BJ (cell line): ENCODE measurements at regions not wholly inside any gene's neighbourhood (a gene's known extent, or its start where the extent isn't known, plus 50 kb on each side); places are given as distances from the start of the nearest gene placed in this dataset.

Experiments used
- CTCF ChIA-PET: fragments of 350-600 bp; formaldehyde crosslinking; extraction: SDS; loops from one replicate; lab custom pipeline; 2021; ENCODE audit warnings: antibody characterized with exemption, inconsistent platforms; lab: Yijun Ruan, JAX
- POLR2A ChIA-PET: fragments of 300-600 bp; sonication (Branson Sonifier 250); formaldehyde crosslinking; extraction: SDS; loops from one replicate; lab custom pipeline; 2021; ENCODE audit warnings: antibody characterized with exemption; lab: Charles Lee
- DNase-seq: peaks from one replicate; pipeline ENCODE4 v3.0.0-alpha.2; 2011; ENCODE audit warnings: low read depth
- H3K27me3 ChIP-seq: 2 replicates; pipeline ENCODE4 v1.6.0; 2011; ENCODE audit warnings: low read length; ENCODE audit not compliant: control insufficient read depth, insufficient read depth
- H3K36me3 ChIP-seq: 2 replicates; pipeline ENCODE4 v1.5.1; 2011; ENCODE audit warnings: low read length; ENCODE audit not compliant: control insufficient read depth, insufficient read depth
- H3K4me3 ChIP-seq: 2 replicates; pipeline ENCODE4 v1.5.1; 2011; ENCODE audit warnings: low read depth, mild to moderate bottlenecking, control low read depth, low read length
- TF ChIP-seq, protein P1 (sequence below): IDR thresholded peaks from 2 replicates; pipeline ENCODE4 v1.5.1; 2011; ENCODE audit warnings: low read depth, mild to moderate bottlenecking, control low read depth, inconsistent platforms, low read length, moderate library complexity; ENCODE audit not compliant: insufficient read depth

DNA sequence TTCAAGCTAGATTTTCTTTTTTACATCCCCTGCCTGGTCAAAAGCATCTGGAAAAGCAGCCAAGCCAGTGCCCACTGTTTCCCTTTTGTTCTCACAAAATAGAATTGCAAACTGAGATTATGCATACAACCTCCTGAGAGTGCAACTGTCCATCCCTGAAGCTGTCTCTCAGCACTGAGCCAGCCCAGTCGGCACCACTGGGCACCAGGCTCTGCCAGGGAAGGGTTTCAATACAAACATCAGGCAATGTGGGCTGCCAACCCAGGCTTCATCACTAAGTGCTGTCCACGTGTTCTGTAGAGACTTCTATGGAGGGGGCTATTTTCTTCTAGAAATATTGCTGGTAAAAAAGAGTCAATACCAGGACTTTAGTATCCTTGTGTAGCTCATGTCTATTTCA is 356.3 kb upstream of the TBL1XR1 start:
- CTCF ChIA-PET, result interaction anchor here (1.8 kb wide), 1 partner anchor 15 kb away, joined by 6 read pairs; no protein-coding TSS in a partner anchor
- TF ChIP-seq, protein P1, sequence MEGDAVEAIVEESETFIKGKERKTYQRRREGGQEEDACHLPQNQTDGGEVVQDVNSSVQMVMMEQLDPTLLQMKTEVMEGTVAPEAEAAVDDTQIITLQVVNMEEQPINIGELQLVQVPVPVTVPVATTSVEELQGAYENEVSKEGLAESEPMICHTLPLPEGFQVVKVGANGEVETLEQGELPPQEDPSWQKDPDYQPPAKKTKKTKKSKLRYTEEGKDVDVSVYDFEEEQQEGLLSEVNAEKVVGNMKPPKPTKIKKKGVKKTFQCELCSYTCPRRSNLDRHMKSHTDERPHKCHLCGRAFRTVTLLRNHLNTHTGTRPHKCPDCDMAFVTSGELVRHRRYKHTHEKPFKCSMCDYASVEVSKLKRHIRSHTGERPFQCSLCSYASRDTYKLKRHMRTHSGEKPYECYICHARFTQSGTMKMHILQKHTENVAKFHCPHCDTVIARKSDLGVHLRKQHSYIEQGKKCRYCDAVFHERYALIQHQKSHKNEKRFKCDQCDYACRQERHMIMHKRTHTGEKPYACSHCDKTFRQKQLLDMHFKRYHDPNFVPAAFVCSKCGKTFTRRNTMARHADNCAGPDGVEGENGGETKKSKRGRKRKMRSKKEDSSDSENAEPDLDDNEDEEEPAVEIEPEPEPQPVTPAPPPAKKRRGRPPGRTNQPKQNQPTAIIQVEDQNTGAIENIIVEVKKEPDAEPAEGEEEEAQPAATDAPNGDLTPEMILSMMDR, result no peak
- no peak for DNase-seq
- Histone ChIP-seq H3K27me3 (no peaks in the 10 kb centered on the region), H3K4me3 (no peak overlapping the region), H3K36me3 (no peaks in the 10 kb centered on the region)
- POLR2A ChIA-PET, result no interaction called here

DNA sequence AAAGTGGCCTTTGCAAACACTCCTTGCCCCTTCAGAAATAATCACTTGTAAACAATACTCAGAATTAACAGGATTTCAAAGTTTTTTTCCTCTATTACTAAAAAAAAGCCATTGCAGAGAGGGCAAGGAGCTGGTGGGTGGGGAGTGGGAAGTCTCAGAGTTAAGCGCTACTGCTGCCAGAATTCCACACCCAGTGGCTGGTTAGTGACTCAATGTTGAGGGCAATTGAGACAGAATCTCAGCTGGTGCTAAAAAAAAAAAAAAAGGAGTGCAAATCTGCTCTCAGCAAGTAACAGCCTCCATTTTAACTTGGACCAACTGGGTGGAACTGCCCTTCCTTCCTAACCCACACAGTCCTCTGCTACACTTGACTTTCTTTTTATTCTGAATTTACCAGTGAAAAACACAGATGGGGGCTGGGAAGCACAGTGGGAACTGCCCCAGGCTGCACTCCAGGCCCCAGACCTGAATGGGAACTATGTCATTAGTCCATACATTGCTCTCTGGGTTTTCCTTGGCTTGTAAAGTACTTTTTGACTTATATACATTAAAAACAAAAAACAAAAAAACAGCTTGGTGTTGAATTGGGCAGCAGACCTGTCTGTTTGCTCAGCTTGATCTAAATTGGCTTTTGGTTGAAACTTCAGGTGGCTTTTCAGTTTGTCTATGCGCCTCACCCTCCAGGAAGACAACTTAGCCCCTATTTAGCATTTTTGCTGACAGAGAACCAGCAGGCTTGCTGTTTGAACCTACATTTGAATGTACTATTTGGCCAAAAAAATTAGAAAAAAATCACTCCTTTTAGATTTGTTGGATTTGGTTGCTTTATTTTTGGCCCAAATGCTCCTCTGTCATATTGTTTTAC is 357.8 kb upstream of the TBL1XR1 start:
- ChIA-PET CTCF (interaction anchor here (1.8 kb wide), 1 partner anchor 17 kb away, joined by 6 read pairs; no protein-coding TSS in a partner anchor), POLR2A (interaction anchor here (0.6 kb wide), 1 partner anchor 176 kb away, joined by 5 read pairs; no protein-coding TSS in a partner anchor)
- H3K4me3 ChIP-seq, result no peak overlapping the region
- H3K36me3 ChIP-seq, result no peaks in the 10 kb centered on the region
- DNase-seq, result peak; percentile 28
- H3K27me3 ChIP-seq, result no peaks in the 10 kb centered on the region
- TF ChIP-seq, protein P1, result no peak

DNA sequence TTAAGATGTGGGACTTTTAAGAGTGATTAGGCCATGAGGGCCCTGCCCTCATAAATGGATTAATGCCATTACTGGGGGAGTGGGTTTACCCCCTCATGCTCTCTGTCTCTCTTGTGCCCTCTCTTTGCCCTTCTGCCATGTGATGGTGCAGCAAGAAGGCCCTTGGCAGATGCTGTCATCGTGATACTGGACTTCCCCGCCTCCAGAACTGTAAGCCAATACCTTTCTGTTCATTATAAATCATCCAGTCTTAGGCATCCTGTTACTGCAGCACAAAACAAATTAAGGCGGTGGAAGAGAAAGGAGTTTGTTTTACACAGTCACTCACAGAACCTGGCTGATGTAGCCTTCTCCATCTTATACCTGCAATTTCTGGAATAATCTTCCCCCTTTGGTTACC is 360.3 kb upstream of the TBL1XR1 start:
- no peaks in the 10 kb centered on the region for H3K27me3 ChIP-seq
- no peak overlapping the region for H3K4me3 ChIP-seq
- no peaks in the 10 kb centered on the region for H3K36me3 ChIP-seq
- TF ChIP-seq, protein P1, result no peak
- no peak for DNase-seq
- ChIA-PET POLR2A (no interaction called here), CTCF (no interaction called here)

GRCh38 chr3:177561365-177561764 is 364.1 kb upstream of the TBL1XR1 start:
- Histone ChIP-seq H3K4me3 (no peak overlapping the region), H3K27me3 (no peaks in the 10 kb centered on the region), H3K36me3 (no peaks in the 10 kb centered on the region)
- ChIA-PET POLR2A (no interaction called here), CTCF (no interaction called here)
- TF ChIP-seq, protein P1, result no peak
- DNase-seq, result no peak

GRCh38 chr3:177561769-177562392 is 364.6 kb upstream of the TBL1XR1 start:
- no peak for DNase-seq
- ChIA-PET POLR2A (no interaction called here), CTCF (no interaction called here)
- H3K36me3 ChIP-seq, result no peaks in the 10 kb centered on the region
- no peaks in the 10 kb centered on the region for H3K27me3 ChIP-seq
- TF ChIP-seq, protein P1, result no peak
- H3K4me3 ChIP-seq, result no peak overlapping the region
